ENCODE measurements at regions not wholly inside any gene's neighbourhood (a gene's known extent, or its start where the extent isn't known, plus 50 kb on each side); places are given as distances from the start of the nearest gene placed in this dataset.
A peak's percentile ranks its signal among the peaks of the same experiment; 100 is the strongest.

DNA sequence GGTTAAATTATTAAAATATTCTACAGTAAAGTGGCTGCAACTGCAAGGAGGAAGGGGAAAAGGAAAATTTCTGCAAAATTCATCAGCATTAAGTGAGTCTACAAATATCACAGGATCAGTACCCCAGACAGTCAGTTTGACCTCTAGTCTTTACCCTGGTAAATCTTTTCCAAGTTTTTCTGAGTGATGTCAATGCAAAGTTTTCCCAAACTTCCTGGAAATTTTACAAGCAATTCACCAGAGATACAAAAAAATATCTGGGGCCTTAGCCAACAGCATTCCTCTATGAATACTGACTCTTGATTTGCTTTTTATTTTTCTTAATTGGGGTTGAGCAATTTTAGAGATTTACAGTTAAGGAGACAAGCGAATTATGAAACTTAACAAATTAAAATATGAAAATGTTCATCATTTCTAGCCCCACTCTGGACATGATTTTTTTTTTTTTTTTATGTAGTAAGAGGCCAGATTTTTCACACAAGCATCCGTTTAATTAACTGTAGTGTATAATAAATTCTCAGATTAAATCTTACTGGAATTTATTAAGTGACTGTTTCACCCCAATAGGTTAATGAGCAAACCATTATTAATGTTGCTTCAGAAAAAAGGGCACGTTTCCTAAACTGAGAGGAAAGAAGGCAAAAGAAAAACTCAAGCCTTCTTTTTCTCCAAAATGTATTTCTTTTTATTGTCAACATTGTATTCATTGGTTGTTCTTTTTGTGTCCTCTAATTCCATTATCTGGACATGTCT lies 539.5 kb upstream of the FZD8 start:
- DNase-seq: peak; percentile 46
- dilution Hi-C loops (cut with HindIII; ENCODE audit: low sequenced_read_pairs, unreplicated experiment): no loop called here
- no peak overlapping the region for H3K4me3 ChIP-seq (ENCODE audit: insufficient read depth, low read depth, low read length)

More for the DNA sequence above, 539.5 kb upstream of the FZD8 start:
- H3K9ac ChIP-seq (ENCODE audit: low read depth, low read length): no peak overlapping the region
- no peak overlapping the region for H3K4me2 ChIP-seq (ENCODE audit: low read depth, low read length)
- H3K23ac ChIP-seq (ENCODE audit: low read depth, low read length): no peak overlapping the region
- H3K27ac ChIP-seq (ENCODE audit: insufficient read depth, low read length): no peak overlapping the region
- H3K4ac ChIP-seq (ENCODE audit: low read depth, low read length): no peak overlapping the region
- H4K91ac ChIP-seq (ENCODE audit: insufficient read depth, low read depth, low read length): peak overlapping the region; percentile 11; the same call in 1 of the 2 replicates
- H4K20me1 ChIP-seq (ENCODE audit: insufficient read depth, low read length): no peaks in the 10 kb centered on the region
- CTCF ChIA-PET: interaction anchor here (1.0 kb wide), 1 partner anchor 639 kb away, joined by 3 read pairs; no protein-coding TSS in a partner anchor
- H2BK20ac ChIP-seq (ENCODE audit: low read depth, low read length): 0 out of 2 replicates have a peak overlapping the region, but pooled peaks have one; percentile 3
- no peak overlapping the region for H3K14ac ChIP-seq (replicated peaks; ENCODE audit: low read depth, low read length)
- no peaks in the 10 kb centered on the region for H3K9me3 ChIP-seq (ENCODE audit: control insufficient read depth, insufficient read depth, low read length)
- H2BK120ac ChIP-seq (ENCODE audit: low read depth, low read length): peak overlapping the region; percentile 20; the same call in 1 of the 2 replicates
- H2BK5ac ChIP-seq (ENCODE audit: low read depth, low read length, poor library complexity, severe bottlenecking): no peak overlapping the region
- no peak overlapping the region for H3K56ac ChIP-seq (ENCODE audit: extremely low read depth, insufficient read depth, low read length)
- peak; percentile 21; the same call in 1 of the 2 replicates for ATAC-seq (ENCODE audit: low read depth)
- no peak overlapping the region for H3K18ac ChIP-seq (ENCODE audit: low read depth, low read length)
- POLR2A ChIA-PET (ENCODE audit: unreplicated experiment): no interaction called here
- no CpG with 5 or more reads among the region's 3 CpGs for WGBS, 2 experiments (ENCODE audit: extremely low coverage in 2 of 2, insufficient read length in 1 of 2)
- 0 out of 2 replicates have a peak, but pooled peaks cover 2% of the 10 kb centered on the region for H3K4me1 ChIP-seq (ENCODE audit: control insufficient read depth, insufficient read depth, low read length)
- H3K79me1 ChIP-seq (ENCODE audit: low read depth in 1 of 2, low read length in 2 of 2): no peaks in the 10 kb centered on the region
- in situ Hi-C loops (cut with MboI; ENCODE audit: low sequenced_read_pairs) (no loop called here), intact Hi-C loops (cut with micrococcal nuclease) (no loop called here)
- TF ChIP-seq RCOR1 (IDR thresholded peaks at IDR 0.05; ENCODE audit: insufficient replicate concordance, low read length): no peak
- TF ChIP-seq RAD21 (IDR thresholded peaks at IDR 0.05; ENCODE audit: low read length): no peak
- H2AK5ac ChIP-seq (ENCODE audit: low read depth, low read length): no peak overlapping the region
- no peak overlapping the region for H2AK9ac ChIP-seq (replicated peaks; ENCODE audit: low read depth, low read length, poor library complexity)
- H2AFZ ChIP-seq (replicated peaks; ENCODE audit: low read length, poor library complexity): no peak overlapping the region
- no TSS peak for BruUV-seq (replicated peaks)
- H3K9me1 ChIP-seq (ENCODE audit: insufficient read depth, low read length): no peaks in the 10 kb centered on the region
- H3K27me3 ChIP-seq (ENCODE audit: control insufficient read depth, insufficient read depth, low read length): no peaks in the 10 kb centered on the region
- no peak overlapping the region for H4K8ac ChIP-seq (ENCODE audit: low read depth in 2 of 2, low read length in 2 of 2)
- no peaks in the 10 kb centered on the region for H3K36me3 ChIP-seq (ENCODE audit: control insufficient read depth, insufficient read depth, low read length)
- H4K5ac ChIP-seq (ENCODE audit: low read depth, low read length): no peak overlapping the region
- peak overlapping the region; percentile 53; the same call in 1 of the 3 replicates for H2BK15ac ChIP-seq (ENCODE audit: low read depth, low read length)

Measured in IMR-90 (cell line).